Upper lobe of left lung (tissue), 6 donors: ENCODE measurements at regions not wholly inside any gene's neighbourhood (a gene's known extent, or its start where the extent isn't known, plus 50 kb on each side); places are given as distances from the start of the nearest gene placed in this dataset.

Source experiments
- ATAC-seq, 2 donors: fragments of 200-7000 bp; cut with Tn5 transposase; one replicate each; pipeline ENCODE4 v1.9.1; 2022; ENCODE audit warnings: mild to moderate bottlenecking in 2 of 2, moderate library complexity in 2 of 2; ENCODE audit not compliant: low FRiP score in 2 of 2
- DNase-seq, 2 donors: peaks; one replicate each; pipeline ENCODE4 v3.0.0-alpha.2; 2019 to 2020
- H3K27ac ChIP-seq, 4 donors: fragments of 200-600 bp; sonication (generic); one replicate each; pipeline ENCODE4 v1.5.1; 2016 to 2019
- H3K27me3 ChIP-seq, 4 donors: fragments of 200-600 bp; sonication (generic); one replicate each; pipeline ENCODE4 v1.5.1; 2017 to 2019
- H3K36me3 ChIP-seq, 4 donors: fragments of 200-600 bp; sonication (generic); one replicate each; pipeline ENCODE4 v1.5.1; 2016 to 2019
- H3K4me1 ChIP-seq, 4 donors: fragments of 200-600 bp; sonication (generic); one replicate each; pipeline ENCODE4 v1.5.1; 2018 to 2019
- H3K4me3 ChIP-seq, 4 donors: fragments of 200-600 bp; sonication (generic); one replicate each; pipeline ENCODE4 v1.5.1; 2017 to 2019; ENCODE audit warnings: mild to moderate bottlenecking in 2 of 4, moderate library complexity in 1 of 4
- H3K9me3 ChIP-seq, 4 donors: fragments of 200-600 bp; sonication (generic); one replicate each; pipeline ENCODE4 v1.5.1; 2018 to 2019
- EP300 ChIP-seq, 4 donors: sonication (generic); formaldehyde crosslinking; IDR thresholded peaks; one replicate each; pipeline ENCODE4 v1.5.1; 2017; ENCODE audit warnings: antibody characterized with exemption in 4 of 4, control low read depth in 2 of 4
- POLR2A ChIP-seq, 4 donors: fragments of 450-650 bp; IDR thresholded peaks; one replicate each; pipeline ENCODE4 v1.5.1; 2016 to 2017; ENCODE audit warnings: antibody characterized with exemption in 4 of 4, mild to moderate bottlenecking in 2 of 4
- POLR2AphosphoS5 ChIP-seq, 2 donors: sonication (generic); formaldehyde crosslinking; IDR thresholded peaks; one replicate each; pipeline ENCODE4 v1.5.1; 2017; ENCODE audit warnings: antibody characterized with exemption in 2 of 2
- WGBS, 2 donors: methylation state at CpG; one replicate each; pipeline ENCODE4 v1.1.5; 2017 to 2018; 5-methylcytosine and 5-hydroxymethylcytosine counted together
- TF ChIP-seq, protein P1 (sequence below), 6 experiments: fragments of 450-650 bp in 4 of 6; fragments of 200-600 bp in 2 of 6; sonication (generic) in 2 of 6; IDR thresholded peaks; one replicate each; pipeline ENCODE4 v1.5.1; 2016 to 2019; ENCODE audit warnings: antibody characterized with exemption in 6 of 6
- donor health status: DM: no; HTN: no; CAD: no; lungs with moderate emphysema.
- donor health status: DM: no; HTN: yes; CAD: no; lungs with severe emphysema.

DNA sequence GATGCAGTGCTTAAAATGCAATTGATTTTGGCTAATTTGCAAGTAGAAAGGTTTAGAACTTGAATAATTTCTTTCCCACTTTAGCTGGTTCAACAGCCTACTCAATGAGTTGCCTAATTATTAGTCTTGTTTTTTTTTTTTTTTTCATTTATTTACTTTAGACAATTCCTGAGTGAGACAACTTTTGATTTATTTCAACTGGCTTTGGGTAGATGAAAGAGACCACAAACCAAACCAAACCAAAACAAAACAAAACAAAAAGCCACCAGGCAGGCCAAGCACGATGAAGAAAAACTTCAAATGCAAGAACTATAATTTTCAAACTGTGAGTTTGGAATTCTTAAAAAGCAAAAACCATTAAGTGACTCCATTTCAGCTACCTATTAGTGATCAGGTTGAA lies 469.9 kb downstream of the GBE1 start:
- WGBS, 2 donors, result 51 to 57% methylated on average over 1 of the region's 1 CpG
- no peak overlapping the region for H3K27ac ChIP-seq
- H3K9me3 ChIP-seq, result no peaks in the 10 kb centered on the region
- no peak overlapping the region for H3K4me3 ChIP-seq
- H3K4me1 ChIP-seq, result peaks cover 0 to 4% (median 0%) of the 10 kb centered on the region in 4 donors
- H3K27me3 ChIP-seq, result no peaks in the 10 kb centered on the region
- TF ChIP-seq POLR2A (IDR thresholded peaks at IDR 0.05) (no peak), POLR2AphosphoS5 (IDR thresholded peaks at IDR 0.05) (no peak), EP300 (IDR thresholded peaks at IDR 0.05) (no peak)
- TF ChIP-seq, protein P1, sequence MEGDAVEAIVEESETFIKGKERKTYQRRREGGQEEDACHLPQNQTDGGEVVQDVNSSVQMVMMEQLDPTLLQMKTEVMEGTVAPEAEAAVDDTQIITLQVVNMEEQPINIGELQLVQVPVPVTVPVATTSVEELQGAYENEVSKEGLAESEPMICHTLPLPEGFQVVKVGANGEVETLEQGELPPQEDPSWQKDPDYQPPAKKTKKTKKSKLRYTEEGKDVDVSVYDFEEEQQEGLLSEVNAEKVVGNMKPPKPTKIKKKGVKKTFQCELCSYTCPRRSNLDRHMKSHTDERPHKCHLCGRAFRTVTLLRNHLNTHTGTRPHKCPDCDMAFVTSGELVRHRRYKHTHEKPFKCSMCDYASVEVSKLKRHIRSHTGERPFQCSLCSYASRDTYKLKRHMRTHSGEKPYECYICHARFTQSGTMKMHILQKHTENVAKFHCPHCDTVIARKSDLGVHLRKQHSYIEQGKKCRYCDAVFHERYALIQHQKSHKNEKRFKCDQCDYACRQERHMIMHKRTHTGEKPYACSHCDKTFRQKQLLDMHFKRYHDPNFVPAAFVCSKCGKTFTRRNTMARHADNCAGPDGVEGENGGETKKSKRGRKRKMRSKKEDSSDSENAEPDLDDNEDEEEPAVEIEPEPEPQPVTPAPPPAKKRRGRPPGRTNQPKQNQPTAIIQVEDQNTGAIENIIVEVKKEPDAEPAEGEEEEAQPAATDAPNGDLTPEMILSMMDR (IDR thresholded peaks at IDR 0.05), result no peak
- ATAC-seq, result no peak
- H3K36me3 ChIP-seq, result no peaks in the 10 kb centered on the region
- no peak for DNase-seq

DNA sequence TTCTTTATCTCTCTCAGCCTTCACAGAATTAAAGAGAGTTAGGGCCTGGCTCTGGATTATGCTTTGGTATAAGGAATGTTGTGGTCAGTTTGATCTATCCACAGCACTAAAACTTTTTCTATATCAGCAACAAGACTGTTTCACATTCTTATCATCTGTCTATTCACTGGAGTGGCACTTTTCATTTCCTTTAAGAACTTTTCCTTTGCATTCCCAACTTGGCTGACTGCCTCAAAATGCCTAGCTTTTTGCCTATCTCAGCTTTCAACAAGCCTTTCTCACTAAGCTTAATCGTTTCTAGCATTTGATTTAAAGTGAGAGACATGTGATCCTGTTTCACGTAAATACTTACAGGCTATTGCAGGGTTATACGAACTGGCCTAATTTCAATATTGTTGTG lies 471.8 kb downstream of the GBE1 start:
- DNase-seq (no peak), ATAC-seq (no peak)
- no peak overlapping the region for H3K4me3 ChIP-seq
- peaks cover 0 to 4% (median 0%) of the 10 kb centered on the region in 4 donors for H3K4me1 ChIP-seq
- H3K27me3 ChIP-seq, result no peaks in the 10 kb centered on the region
- H3K27ac ChIP-seq, result no peak overlapping the region
- H3K36me3 ChIP-seq, result no peaks in the 10 kb centered on the region
- H3K9me3 ChIP-seq, result no peaks in the 10 kb centered on the region
- TF ChIP-seq EP300 (IDR thresholded peaks at IDR 0.05) (no peak), POLR2A (IDR thresholded peaks at IDR 0.05) (no peak), POLR2AphosphoS5 (IDR thresholded peaks at IDR 0.05) (no peak)
- TF ChIP-seq, protein P1 (IDR thresholded peaks at IDR 0.05), result no peak
- WGBS, 2 donors, result 49 to 65% methylated on average over 3 of the region's 3 CpGs

DNA sequence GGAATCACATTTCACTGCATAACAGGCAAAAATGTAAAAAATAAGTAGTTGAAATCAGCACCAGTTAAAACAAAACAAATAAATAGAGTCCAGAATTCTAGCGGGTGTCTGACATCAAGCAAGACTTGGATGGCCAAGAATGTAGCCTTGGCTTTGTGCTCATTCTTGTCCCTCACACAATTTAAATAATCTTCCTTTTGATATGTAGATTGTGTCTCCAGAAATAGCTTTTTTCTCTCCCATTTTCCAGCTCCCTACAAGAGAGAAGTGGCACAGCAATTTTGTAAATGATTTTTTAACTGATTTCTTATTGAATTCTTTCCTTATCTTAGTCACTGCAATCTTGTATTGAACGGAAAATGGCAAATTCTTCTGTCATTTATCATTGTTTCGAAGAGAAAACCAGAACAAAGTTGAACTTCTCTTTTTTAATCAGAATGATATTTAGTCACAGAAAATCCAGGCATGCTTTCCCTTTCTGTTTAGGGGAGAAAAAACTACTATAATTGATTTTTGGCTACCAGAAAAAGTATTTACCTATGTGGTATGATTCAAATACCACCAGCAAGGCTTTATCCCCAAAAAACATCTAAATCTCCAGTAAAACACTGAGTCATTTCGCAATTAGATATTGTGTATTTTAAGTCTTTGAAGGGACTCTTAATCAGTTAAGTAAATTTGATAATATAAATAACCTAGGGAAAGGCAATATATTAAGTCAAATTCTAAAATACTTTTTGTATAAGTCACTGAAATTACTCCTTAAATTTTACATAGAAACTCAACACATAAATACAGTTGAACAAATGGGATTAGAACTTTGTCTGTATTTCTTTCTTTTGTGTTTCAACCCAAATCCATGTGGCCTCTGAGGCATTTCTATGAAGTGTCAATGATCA lies 481.7 kb downstream of the GBE1 start:
- Histone ChIP-seq H3K27me3 (no peaks in the 10 kb centered on the region), H3K9me3 (no peaks in the 10 kb centered on the region), H3K27ac (no peak overlapping the region), H3K4me1 (no peaks in the 10 kb centered on the region), H3K4me3 (no peak overlapping the region), H3K36me3 (no peaks in the 10 kb centered on the region)
- no peak for DNase-seq
- WGBS, 2 donors, result 66 to 71% methylated on average over 4 of the region's 4 CpGs
- ATAC-seq, result no peak
- TF ChIP-seq POLR2A (IDR thresholded peaks at IDR 0.05), result no peak

DNA sequence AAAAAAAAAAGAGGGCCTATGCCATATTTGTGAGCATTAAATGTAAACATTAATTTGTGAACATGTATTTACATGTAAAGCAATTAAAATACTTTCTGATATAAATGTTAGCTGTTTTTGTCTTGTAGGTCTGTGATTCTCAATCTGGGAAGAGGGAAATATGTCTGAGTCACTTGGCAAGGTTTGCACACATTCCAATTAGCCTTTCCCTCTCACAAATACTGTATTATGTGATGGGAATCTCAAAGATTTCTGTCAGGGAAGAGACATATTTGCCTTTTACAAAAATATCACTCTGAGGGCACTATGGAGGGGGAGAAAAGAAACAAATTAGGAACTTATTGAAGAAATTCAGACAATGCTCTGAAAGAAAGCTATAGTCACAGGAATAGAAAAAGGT lies 483.6 kb downstream of the GBE1 start:
- Histone ChIP-seq H3K27ac (no peak overlapping the region), H3K4me3 (no peak overlapping the region), H3K9me3 (no peaks in the 10 kb centered on the region), H3K36me3 (no peaks in the 10 kb centered on the region), H3K4me1 (no peaks in the 10 kb centered on the region), H3K27me3 (no peaks in the 10 kb centered on the region)
- no peak for DNase-seq
- no peak for ATAC-seq
- TF ChIP-seq EP300 (IDR thresholded peaks at IDR 0.05), result no peak
- TF ChIP-seq, protein P1 (IDR thresholded peaks at IDR 0.05), result no peak
- no peak for TF ChIP-seq POLR2A (IDR thresholded peaks at IDR 0.05)
- TF ChIP-seq POLR2AphosphoS5 (IDR thresholded peaks at IDR 0.05), result no peak

DNA sequence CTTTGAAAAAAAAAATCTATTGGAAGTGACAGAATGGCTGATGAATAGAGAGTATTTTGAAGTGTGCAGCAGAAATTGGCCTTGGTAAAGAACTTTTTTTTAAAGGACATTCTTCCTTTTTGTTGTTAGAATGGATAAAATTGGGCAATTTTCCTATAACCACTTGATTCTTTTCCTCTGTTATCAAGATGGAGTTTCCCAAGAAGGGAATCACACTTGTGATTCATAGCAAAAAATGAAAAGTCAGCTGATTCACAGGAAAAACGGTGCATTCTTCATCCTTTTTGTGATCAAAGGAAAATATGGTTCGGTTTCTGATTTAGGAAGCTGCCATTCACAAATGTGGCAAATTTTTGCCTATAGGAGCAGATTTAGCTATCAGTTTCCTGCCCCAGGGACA lies 486.8 kb downstream of the GBE1 start:
- Histone ChIP-seq H3K9me3 (no peaks in the 10 kb centered on the region), H3K27ac (no peak overlapping the region), H3K4me3 (no peak overlapping the region), H3K4me1 (no peaks in the 10 kb centered on the region), H3K27me3 (no peaks in the 10 kb centered on the region), H3K36me3 (no peaks in the 10 kb centered on the region)
- ATAC-seq, result no peak
- DNase-seq, result no peak
- no peak for TF ChIP-seq POLR2AphosphoS5 (IDR thresholded peaks at IDR 0.05)
- no peak for TF ChIP-seq POLR2A (IDR thresholded peaks at IDR 0.05)
- TF ChIP-seq, protein P1 (IDR thresholded peaks at IDR 0.05), result no peak
- no peak for TF ChIP-seq EP300 (IDR thresholded peaks at IDR 0.05)
- 71 to 82% methylated on average over 2 of the region's 2 CpGs for WGBS, 2 donors
